OCI-LY7 (cell line): ENCODE measurements at regions not wholly inside any gene's neighbourhood (a gene's known extent, or its start where the extent isn't known, plus 50 kb on each side); places are given as distances from the start of the nearest gene placed in this dataset.

Experiments
- BruUV-seq: library from RNA; stranded (reverse); fragments of 400-500 nt; replicated peaks from 2 replicates; lab custom pipeline; 2021; lab: Mats Ljungman, UMichigan
- CTCF ChIA-PET: fragments of 300-600 bp; sonication (Branson Sonifier 250); formaldehyde crosslinking; loops from one replicate; lab custom pipeline; 2022; ENCODE audit warnings: antibody characterized with exemption; ENCODE audit not compliant: unreplicated experiment; lab: Charles Lee
- POLR2A ChIA-PET: fragments of 300-600 bp; sonication (Branson Sonifier 250); formaldehyde crosslinking; loops from one replicate; lab custom pipeline; 2022; ENCODE audit warnings: antibody characterized with exemption; lab: Charles Lee
- DNase-seq: peaks from one replicate; pipeline ENCODE4 v3.0.0-alpha.2; 2015; ENCODE audit warnings: low spot score
- H2AFZ ChIP-seq: fragments of 200-600 bp; sonication (generic), shearing (Covaris generic); 2 replicates; pipeline ENCODE4 v1.6.1; 2014; ENCODE audit warnings: mild to moderate bottlenecking, antibody characterized with exemption, low read length, moderate library complexity
- H3K27ac ChIP-seq: fragments of 200-600 bp; sonication (generic); 2 replicates; pipeline ENCODE4 v1.5.1; 2014; ENCODE audit warnings: mixed run types, low read depth, mild to moderate bottlenecking, moderate library complexity, low read length, inconsistent platforms; ENCODE audit not compliant: poor library complexity, severe bottlenecking
- H3K36me3 ChIP-seq: fragments of 200-600 bp; sonication (generic); 2 replicates; pipeline ENCODE4 v1.6.1; 2014; ENCODE audit warnings: mild to moderate bottlenecking, antibody characterized with exemption, low read length, moderate library complexity, mixed read lengths; ENCODE audit not compliant: insufficient read depth
- H3K4me1 ChIP-seq: fragments of 200-600 bp; sonication (generic); 2 replicates; pipeline ENCODE4 v1.5.1; 2014; ENCODE audit warnings: mild to moderate bottlenecking, low read length; ENCODE audit not compliant: insufficient read depth, poor library complexity, severe bottlenecking
- H3K4me2 ChIP-seq: fragments of 200-600 bp; sonication (generic); 2 replicates; pipeline ENCODE4 v1.6.1; 2014; ENCODE audit warnings: mild to moderate bottlenecking, low read length
- H3K4me3 ChIP-seq: fragments of 200-600 bp; sonication (generic); 2 replicates; pipeline ENCODE4 v1.5.1; 2014; ENCODE audit warnings: mild to moderate bottlenecking, low read depth, low read length; ENCODE audit not compliant: poor library complexity, severe bottlenecking
- H3K79me2 ChIP-seq: fragments of 200-600 bp; sonication (generic); 2 replicates; pipeline ENCODE4 v1.6.1; 2016; ENCODE audit warnings: low read depth, mild to moderate bottlenecking, low read length, moderate library complexity, mixed read lengths; ENCODE audit not compliant: insufficient read depth
- H3K9me2 ChIP-seq: fragments of 200-600 bp; sonication (generic); 2 replicates; pipeline ENCODE4 v1.6.1; 2016; ENCODE audit warnings: mild to moderate bottlenecking, low read length, mixed read lengths; ENCODE audit not compliant: insufficient read depth
- H3K9me3 ChIP-seq: fragments of 200-600 bp; sonication (generic); 2 replicates; pipeline ENCODE4 v1.6.1; 2014; ENCODE audit warnings: mild to moderate bottlenecking, mixed run types, low read length, mixed read lengths
- H4K20me1 ChIP-seq: fragments of 200-600 bp; sonication (generic); 2 replicates; pipeline ENCODE4 v1.6.1; 2014; ENCODE audit warnings: mild to moderate bottlenecking, antibody characterized with exemption, low read length, moderate library complexity, mixed read lengths; ENCODE audit not compliant: insufficient read depth
- CTCF ChIP-seq: fragments of 200-600 bp; sonication (generic); conservative IDR thresholded peaks from 2 replicates; pipeline ENCODE4 v1.5.1; 2014; ENCODE audit warnings: mild to moderate bottlenecking, antibody characterized with exemption, low read length, moderate library complexity, mixed read lengths
- EZH2phosphoT487 ChIP-seq: fragments of 200-600 bp; sonication (generic); IDR thresholded peaks from 2 replicates; pipeline ENCODE4 v1.6.1; 2018; ENCODE audit warnings: low read depth, borderline replicate concordance, mild to moderate bottlenecking, mixed run types, antibody characterized with exemption, low read length, moderate library complexity, mixed read lengths
- intact Hi-C: fragments of 100-400 bp; cut with micrococcal nuclease; formaldehyde crosslinking; loops from one replicate; pipeline ENCODE4 v1.10.0; 2022; ENCODE audit not compliant: unreplicated experiment

DNA sequence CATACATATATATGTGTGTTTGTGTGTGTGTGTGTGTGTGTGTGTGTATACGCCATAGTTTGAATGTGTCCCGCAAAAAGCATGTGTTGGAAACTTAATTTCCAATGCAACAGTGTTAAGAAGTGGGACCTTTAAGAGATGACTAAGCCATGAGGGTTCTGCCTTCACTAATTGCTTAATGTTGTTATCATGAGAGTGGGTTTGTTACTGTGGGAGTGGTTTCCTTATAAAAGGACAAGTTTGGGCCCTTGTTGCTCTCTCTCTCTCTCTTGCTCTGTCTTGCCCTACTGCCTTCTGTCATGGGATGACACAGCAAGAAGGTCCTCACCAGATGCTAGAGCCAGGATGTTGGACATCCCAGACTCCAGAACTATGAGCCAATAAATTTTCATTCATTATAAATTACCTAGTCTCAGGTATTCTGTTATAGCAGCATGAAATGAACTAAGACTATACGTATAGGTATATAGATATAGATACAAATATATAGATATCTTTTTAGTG lies 103.8 kb upstream of the ZC3H11B start:
- Histone ChIP-seq H3K36me3 (no peaks in the 10 kb centered on the region), H3K79me2 (no peaks in the 10 kb centered on the region), H3K27ac (no peak overlapping the region), H2AFZ (no peak overlapping the region), H3K4me1 (no peaks in the 10 kb centered on the region), H3K4me2 (no peak overlapping the region), H3K9me2 (no peaks in the 10 kb centered on the region), H4K20me1 (no peaks in the 10 kb centered on the region), H3K4me3 (no peak overlapping the region), H3K9me3 (no peaks in the 10 kb centered on the region)
- TF ChIP-seq CTCF (no peak), EZH2phosphoT487 (no peak)
- no TSS peak for BruUV-seq
- intact Hi-C loops: no loop called here
- POLR2A ChIA-PET: no interaction called here
- DNase-seq: no peak
- CTCF ChIA-PET: no interaction called here

DNA sequence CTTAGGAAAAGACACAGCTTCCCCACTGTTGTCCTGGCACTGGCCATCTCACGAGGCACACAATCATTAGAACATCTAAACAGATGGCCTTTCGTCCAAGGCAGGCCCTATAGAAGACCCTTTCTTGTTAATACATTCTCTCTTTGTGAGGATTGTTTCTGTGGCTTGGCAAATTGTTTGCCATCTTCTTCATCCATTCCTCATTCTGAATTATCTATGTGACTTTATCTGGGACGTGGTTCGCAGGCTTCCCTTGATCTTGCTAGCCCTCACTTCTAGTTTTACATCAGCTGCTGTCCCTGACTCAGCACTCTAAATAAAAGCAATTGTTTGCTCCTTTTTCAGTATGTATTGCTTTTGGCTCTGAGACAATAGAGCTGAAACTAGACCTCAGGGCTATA lies 101.1 kb upstream of the ZC3H11B start:
- POLR2A ChIA-PET: no interaction called here
- no peak for DNase-seq
- BruUV-seq: no TSS peak
- Histone ChIP-seq H3K27ac (no peak overlapping the region), H3K79me2 (no peaks in the 10 kb centered on the region), H3K4me2 (no peak overlapping the region), H2AFZ (no peak overlapping the region), H4K20me1 (no peaks in the 10 kb centered on the region), H3K4me1 (no peaks in the 10 kb centered on the region), H3K4me3 (no peak overlapping the region), H3K9me2 (no peaks in the 10 kb centered on the region), H3K9me3 (no peaks in the 10 kb centered on the region), H3K36me3 (no peaks in the 10 kb centered on the region)
- TF ChIP-seq EZH2phosphoT487 (no peak), CTCF (no peak)
- intact Hi-C loops: no loop called here
- CTCF ChIA-PET: no interaction called here

GRCh38 chr1:219712506-219712905 lies 99.6 kb upstream of the ZC3H11B start:
- DNase-seq: no peak
- no peaks in the 10 kb centered on the region for H3K79me2 ChIP-seq
- no peaks in the 10 kb centered on the region for H3K9me2 ChIP-seq
- ChIA-PET POLR2A (no interaction called here), CTCF (no interaction called here)
- no TSS peak for BruUV-seq
- no peak overlapping the region for H2AFZ ChIP-seq
- TF ChIP-seq CTCF (no peak), EZH2phosphoT487 (no peak)
- no peaks in the 10 kb centered on the region for H4K20me1 ChIP-seq
- no peak overlapping the region for H3K4me3 ChIP-seq
- H3K36me3 ChIP-seq: no peaks in the 10 kb centered on the region
- no peaks in the 10 kb centered on the region for H3K4me1 ChIP-seq
- no peaks in the 10 kb centered on the region for H3K9me3 ChIP-seq
- H3K4me2 ChIP-seq: no peak overlapping the region
- intact Hi-C loops: no loop called here
- no peak overlapping the region for H3K27ac ChIP-seq
